ENCODE measurements at regions not wholly inside any gene's neighbourhood (a gene's known extent, or its start where the extent isn't known, plus 50 kb on each side); places are given as distances from the start of the nearest gene placed in this dataset.

- no peaks in the 10 kb centered on the region for H3K36me3 ChIP-seq (ENCODE audit: control insufficient read depth in 1 of 2, insufficient read depth in 2 of 2, low read length in 2 of 2)
- H3K4me1 ChIP-seq (ENCODE audit: control insufficient read depth in 1 of 2, insufficient read depth in 2 of 2, low read length in 2 of 2) = no peaks in the 10 kb centered on the region
- H3K9ac ChIP-seq (ENCODE audit: low read depth in 1 of 2, low read length in 2 of 2) = no peak overlapping the region
- H3K9me3 ChIP-seq (ENCODE audit: control insufficient read depth in 1 of 2, low read length in 2 of 2) = no peaks in the 10 kb centered on the region
- H3K27ac ChIP-seq (ENCODE audit: low read depth, low read length) = no peak overlapping the region
- no peak overlapping the region for H3K4me3 ChIP-seq (ENCODE audit: low read depth in 1 of 2, low read length in 2 of 2)
- H3K27me3 ChIP-seq (ENCODE audit: control insufficient read depth in 1 of 2, insufficient read depth in 2 of 2, low read length in 2 of 2) = no peaks in the 10 kb centered on the region
Measured at GRCh38 chr18:75912829-75913228, 485.3 kb upstream of the SMIM21 start.

- Histone ChIP-seq H3K9me3 (ENCODE audit: control insufficient read depth in 1 of 2, low read length in 2 of 2) (no peaks in the 10 kb centered on the region), H3K9ac (ENCODE audit: low read depth in 1 of 2, low read length in 2 of 2) (no peak overlapping the region), H3K4me1 (ENCODE audit: control insufficient read depth in 1 of 2, insufficient read depth in 2 of 2, low read length in 2 of 2) (no peaks in the 10 kb centered on the region), H3K36me3 (ENCODE audit: control insufficient read depth in 1 of 2, insufficient read depth in 2 of 2, low read length in 2 of 2) (no peaks in the 10 kb centered on the region), H3K27ac (ENCODE audit: low read depth, low read length) (no peak overlapping the region), H3K4me3 (ENCODE audit: low read depth in 1 of 2, low read length in 2 of 2) (no peak overlapping the region), H3K27me3 (ENCODE audit: control insufficient read depth in 1 of 2, insufficient read depth in 2 of 2, low read length in 2 of 2) (no peaks in the 10 kb centered on the region)
Measured at GRCh38 chr18:75904416-75904815, 476.9 kb upstream of the SMIM21 start.

- H3K4me3 ChIP-seq (ENCODE audit: low read depth in 1 of 2, low read length in 2 of 2) = no peak overlapping the region
- no peaks in the 10 kb centered on the region for H3K36me3 ChIP-seq (ENCODE audit: control insufficient read depth in 1 of 2, insufficient read depth in 2 of 2, low read length in 2 of 2)
- H3K9ac ChIP-seq (ENCODE audit: low read depth in 1 of 2, low read length in 2 of 2) = no peak overlapping the region
- H3K27ac ChIP-seq (ENCODE audit: low read depth, low read length) = no peak overlapping the region
- no peaks in the 10 kb centered on the region for H3K9me3 ChIP-seq (ENCODE audit: control insufficient read depth in 1 of 2, low read length in 2 of 2)
- no peaks in the 10 kb centered on the region for H3K27me3 ChIP-seq (ENCODE audit: control insufficient read depth in 1 of 2, insufficient read depth in 2 of 2, low read length in 2 of 2)
- no peaks in the 10 kb centered on the region for H3K4me1 ChIP-seq (ENCODE audit: control insufficient read depth in 1 of 2, insufficient read depth in 2 of 2, low read length in 2 of 2)
Measured at GRCh38 chr18:75898651-75899050, 471.1 kb upstream of the SMIM21 start.

GRCh38 chr18:75897386-75897785, 469.9 kb upstream of the SMIM21 start:
- Histone ChIP-seq H3K27ac (ENCODE audit: low read depth, low read length) (no peak overlapping the region), H3K4me3 (ENCODE audit: low read depth in 1 of 2, low read length in 2 of 2) (no peak overlapping the region), H3K9ac (ENCODE audit: low read depth in 1 of 2, low read length in 2 of 2) (no peak overlapping the region), H3K4me1 (ENCODE audit: control insufficient read depth in 1 of 2, insufficient read depth in 2 of 2, low read length in 2 of 2) (no peaks in the 10 kb centered on the region), H3K9me3 (ENCODE audit: control insufficient read depth in 1 of 2, low read length in 2 of 2) (no peaks in the 10 kb centered on the region), H3K27me3 (ENCODE audit: control insufficient read depth in 1 of 2, insufficient read depth in 2 of 2, low read length in 2 of 2) (no peaks in the 10 kb centered on the region), H3K36me3 (ENCODE audit: control insufficient read depth in 1 of 2, insufficient read depth in 2 of 2, low read length in 2 of 2) (no peaks in the 10 kb centered on the region)

- Histone ChIP-seq H3K27ac (ENCODE audit: low read depth, low read length) (no peak overlapping the region), H3K9me3 (ENCODE audit: control insufficient read depth in 1 of 2, low read length in 2 of 2) (no peaks in the 10 kb centered on the region), H3K9ac (ENCODE audit: low read depth in 1 of 2, low read length in 2 of 2) (no peak overlapping the region), H3K27me3 (ENCODE audit: control insufficient read depth in 1 of 2, insufficient read depth in 2 of 2, low read length in 2 of 2) (no peaks in the 10 kb centered on the region), H3K4me1 (ENCODE audit: control insufficient read depth in 1 of 2, insufficient read depth in 2 of 2, low read length in 2 of 2) (no peaks in the 10 kb centered on the region), H3K4me3 (ENCODE audit: low read depth in 1 of 2, low read length in 2 of 2) (no peak overlapping the region), H3K36me3 (ENCODE audit: control insufficient read depth in 1 of 2, insufficient read depth in 2 of 2, low read length in 2 of 2) (no peaks in the 10 kb centered on the region)
Measured at GRCh38 chr18:75896865-75897264, 469.4 kb upstream of the SMIM21 start.

- Histone ChIP-seq H3K4me3 (ENCODE audit: low read depth in 1 of 2, low read length in 2 of 2) (no peak overlapping the region), H3K36me3 (ENCODE audit: control insufficient read depth in 1 of 2, insufficient read depth in 2 of 2, low read length in 2 of 2) (no peaks in the 10 kb centered on the region), H3K4me1 (ENCODE audit: control insufficient read depth in 1 of 2, insufficient read depth in 2 of 2, low read length in 2 of 2) (no peaks in the 10 kb centered on the region), H3K27me3 (ENCODE audit: control insufficient read depth in 1 of 2, insufficient read depth in 2 of 2, low read length in 2 of 2) (no peaks in the 10 kb centered on the region), H3K27ac (ENCODE audit: low read depth, low read length) (no peak overlapping the region), H3K9ac (ENCODE audit: low read depth in 1 of 2, low read length in 2 of 2) (no peak overlapping the region), H3K9me3 (ENCODE audit: control insufficient read depth in 1 of 2, low read length in 2 of 2) (no peaks in the 10 kb centered on the region)
Measured at GRCh38 chr18:75895135-75895534, 467.6 kb upstream of the SMIM21 start.

DNA sequence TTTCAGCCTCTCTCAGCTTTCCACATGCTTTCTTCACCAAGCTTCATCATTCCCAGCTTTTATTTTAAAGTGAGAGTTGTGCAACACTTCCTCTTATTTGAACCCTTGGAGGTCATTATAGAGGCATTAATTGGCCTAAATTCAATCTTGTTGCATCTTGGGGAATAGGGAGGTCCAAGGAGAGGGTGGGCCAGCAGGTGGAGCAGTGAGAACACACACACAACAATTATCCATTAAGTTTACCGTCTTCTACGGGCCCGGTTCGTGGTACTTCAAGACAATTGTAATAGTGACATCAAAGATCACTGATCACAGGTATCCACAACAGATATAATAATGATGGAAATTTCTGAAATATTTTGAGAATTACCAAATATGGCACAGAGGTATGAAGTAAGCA, 457.2 kb upstream of the SMIM21 start:
- Histone ChIP-seq H3K4me3 (ENCODE audit: low read depth in 1 of 2, low read length in 2 of 2) (no peak overlapping the region), H3K36me3 (ENCODE audit: control insufficient read depth in 1 of 2, insufficient read depth in 2 of 2, low read length in 2 of 2) (no peaks in the 10 kb centered on the region), H3K27me3 (ENCODE audit: control insufficient read depth in 1 of 2, insufficient read depth in 2 of 2, low read length in 2 of 2) (no peaks in the 10 kb centered on the region), H3K9me3 (ENCODE audit: control insufficient read depth in 1 of 2, low read length in 2 of 2) (no peaks in the 10 kb centered on the region), H3K27ac (ENCODE audit: low read depth, low read length) (no peak overlapping the region), H3K9ac (ENCODE audit: low read depth in 1 of 2, low read length in 2 of 2) (no peak overlapping the region), H3K4me1 (ENCODE audit: control insufficient read depth in 1 of 2, insufficient read depth in 2 of 2, low read length in 2 of 2) (no peaks in the 10 kb centered on the region)

DNA sequence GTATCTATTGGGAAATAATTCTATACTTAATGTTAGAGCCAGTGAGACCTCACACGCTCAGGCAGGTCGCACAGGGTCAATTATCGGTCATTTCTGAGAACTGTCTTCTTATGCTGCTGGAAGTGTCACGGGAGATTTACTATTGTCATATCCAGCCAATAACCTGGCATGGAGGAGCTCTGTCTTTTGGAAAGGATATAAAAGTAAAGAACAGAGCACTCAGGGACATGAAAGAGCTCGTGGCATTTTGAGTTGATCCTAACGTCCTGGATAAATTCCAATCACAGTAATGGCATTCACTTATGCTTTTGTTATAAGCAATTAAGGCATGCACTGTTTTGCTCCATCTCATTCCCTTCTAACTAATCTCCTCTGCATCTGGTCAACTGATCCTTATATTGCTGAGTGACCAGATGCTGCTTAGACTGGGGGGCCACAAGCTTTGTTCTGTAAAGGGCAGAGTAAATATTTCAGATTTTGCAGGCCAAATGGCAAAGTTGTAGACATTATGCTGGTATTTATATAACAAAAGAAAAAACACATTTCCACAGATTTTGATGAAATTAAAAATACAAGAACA, 453.5 kb upstream of the SMIM21 start:
- Histone ChIP-seq H3K27ac (ENCODE audit: low read depth, low read length) (no peak overlapping the region), H3K36me3 (ENCODE audit: control insufficient read depth in 1 of 2, insufficient read depth in 2 of 2, low read length in 2 of 2) (no peaks in the 10 kb centered on the region), H3K9ac (ENCODE audit: low read depth in 1 of 2, low read length in 2 of 2) (no peak overlapping the region), H3K4me1 (ENCODE audit: control insufficient read depth in 1 of 2, insufficient read depth in 2 of 2, low read length in 2 of 2) (no peaks in the 10 kb centered on the region), H3K4me3 (ENCODE audit: low read depth in 1 of 2, low read length in 2 of 2) (no peak overlapping the region), H3K27me3 (ENCODE audit: control insufficient read depth in 1 of 2, insufficient read depth in 2 of 2, low read length in 2 of 2) (no peaks in the 10 kb centered on the region), H3K9me3 (ENCODE audit: control insufficient read depth in 1 of 2, low read length in 2 of 2) (peaks cover 0 to 6% of the 10 kb centered on the region in 2 donors)

DNA sequence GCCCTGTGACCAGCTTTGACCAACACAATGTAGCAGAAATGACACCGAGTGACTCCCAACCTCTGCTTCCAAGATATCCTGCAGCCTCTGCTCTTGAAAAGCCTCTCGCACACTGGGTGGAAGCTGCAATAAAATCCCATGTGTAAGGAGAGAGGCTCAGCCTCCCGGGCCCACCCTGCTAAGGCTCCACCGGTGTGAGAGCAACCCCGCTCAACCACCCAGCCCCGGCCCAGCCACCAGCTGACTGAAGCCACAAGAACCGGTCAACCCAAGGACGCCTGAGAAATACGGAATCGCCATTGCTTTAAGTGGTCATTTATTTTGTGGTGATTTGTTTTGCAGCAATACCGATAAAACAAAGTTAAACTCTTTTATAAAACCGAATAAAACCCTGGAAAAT, 452.8 kb upstream of the SMIM21 start:
- no peaks in the 10 kb centered on the region for H3K36me3 ChIP-seq (ENCODE audit: control insufficient read depth in 1 of 2, insufficient read depth in 2 of 2, low read length in 2 of 2)
- H3K4me1 ChIP-seq (ENCODE audit: control insufficient read depth in 1 of 2, insufficient read depth in 2 of 2, low read length in 2 of 2) = no peaks in the 10 kb centered on the region
- H3K9me3 ChIP-seq (ENCODE audit: control insufficient read depth in 1 of 2, low read length in 2 of 2) = peaks cover 0 to 10% of the 10 kb centered on the region in 2 donors
- H3K27me3 ChIP-seq (ENCODE audit: control insufficient read depth in 1 of 2, insufficient read depth in 2 of 2, low read length in 2 of 2) = no peaks in the 10 kb centered on the region
- no peak overlapping the region for H3K27ac ChIP-seq (ENCODE audit: low read depth, low read length)
- no peak overlapping the region for H3K4me3 ChIP-seq (ENCODE audit: low read depth in 1 of 2, low read length in 2 of 2)
- no peak overlapping the region for H3K9ac ChIP-seq (ENCODE audit: low read depth in 1 of 2, low read length in 2 of 2)

DNA sequence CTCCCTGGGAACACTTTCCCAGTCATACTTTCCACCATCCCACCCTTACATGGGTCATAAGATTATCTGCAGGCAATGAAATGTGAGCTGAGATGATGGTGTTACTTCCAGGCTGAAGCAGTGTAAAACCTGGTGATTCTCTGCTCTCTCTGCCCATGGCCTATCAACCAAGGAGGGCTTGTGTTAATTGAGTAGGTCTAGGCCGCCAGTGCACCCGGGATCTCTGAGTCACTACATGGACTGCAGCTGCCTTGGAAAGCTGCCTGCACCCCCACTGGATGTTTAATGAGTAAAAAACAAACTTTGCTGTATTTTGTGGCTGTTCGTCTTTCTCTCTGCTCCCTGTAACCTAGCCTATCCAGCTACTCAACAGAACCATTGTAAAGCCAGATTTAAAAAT, 451.7 kb upstream of the SMIM21 start:
- H3K27ac ChIP-seq (ENCODE audit: low read depth, low read length) = no peak overlapping the region
- H3K4me3 ChIP-seq (ENCODE audit: low read depth in 1 of 2, low read length in 2 of 2) = no peak overlapping the region
- no peaks in the 10 kb centered on the region for H3K4me1 ChIP-seq (ENCODE audit: control insufficient read depth in 1 of 2, insufficient read depth in 2 of 2, low read length in 2 of 2)
- H3K9me3 ChIP-seq (ENCODE audit: control insufficient read depth in 1 of 2, low read length in 2 of 2) = peaks cover 0 to 10% of the 10 kb centered on the region in 2 donors
- no peaks in the 10 kb centered on the region for H3K36me3 ChIP-seq (ENCODE audit: control insufficient read depth in 1 of 2, insufficient read depth in 2 of 2, low read length in 2 of 2)
- H3K27me3 ChIP-seq (ENCODE audit: control insufficient read depth in 1 of 2, insufficient read depth in 2 of 2, low read length in 2 of 2) = no peaks in the 10 kb centered on the region
- H3K9ac ChIP-seq (ENCODE audit: low read depth in 1 of 2, low read length in 2 of 2) = no peak overlapping the region

GRCh38 chr18:75875559-75875958, 448.1 kb upstream of the SMIM21 start:
- H3K4me3 ChIP-seq (ENCODE audit: low read depth in 1 of 2, low read length in 2 of 2) = no peak overlapping the region
- no peak overlapping the region for H3K9ac ChIP-seq (ENCODE audit: low read depth in 1 of 2, low read length in 2 of 2)
- peaks cover 0 to 10% of the 10 kb centered on the region in 2 donors for H3K9me3 ChIP-seq (ENCODE audit: control insufficient read depth in 1 of 2, low read length in 2 of 2)
- H3K4me1 ChIP-seq (ENCODE audit: control insufficient read depth in 1 of 2, insufficient read depth in 2 of 2, low read length in 2 of 2) = no peaks in the 10 kb centered on the region
- no peaks in the 10 kb centered on the region for H3K36me3 ChIP-seq (ENCODE audit: control insufficient read depth in 1 of 2, insufficient read depth in 2 of 2, low read length in 2 of 2)
- no peak overlapping the region for H3K27ac ChIP-seq (ENCODE audit: low read depth, low read length)
- no peaks in the 10 kb centered on the region for H3K27me3 ChIP-seq (ENCODE audit: control insufficient read depth in 1 of 2, insufficient read depth in 2 of 2, low read length in 2 of 2)
